GM23338 (cell line): ENCODE measurements at regions not wholly inside any gene's neighbourhood (a gene's known extent, or its start where the extent isn't known, plus 50 kb on each side); places are given as distances from the start of the nearest gene placed in this dataset.
A peak's percentile ranks its signal among the peaks of the same experiment; 100 is the strongest.
"Not testable (repeated sequence)": the region's sequence is repeated elsewhere in the genome, so short reads cannot be mapped to it uniquely, and the experiment has no call there.

Experiments used
- ATAC-seq: fragments of 200-7000 bp; cut with Tn5 transposase; 3 replicates; pipeline ENCODE4 v1.9.1; 2020
- DNase-seq: peaks from one replicate; pipeline ENCODE4 v3.0.0-alpha.2; 2015; ENCODE audit warnings: low spot score
- H2AFZ ChIP-seq: fragments of 200-600 bp; sonication (generic); 2 replicates; pipeline ENCODE4 v1.8.0; 2016; ENCODE audit warnings: antibody characterized with exemption, mild to moderate bottlenecking, moderate library complexity
- H3F3A ChIP-seq: fragments of 200-600 bp; sonication (generic); replicated peaks from 2 replicates; pipeline ENCODE4 v1.8.0; 2017; ENCODE audit warnings: antibody characterized with exemption, mixed run types, low read depth
- H3K27ac ChIP-seq: fragments of 200-600 bp; sonication (generic); 2 replicates; pipeline ENCODE4 v1.6.1; 2016; ENCODE audit warnings: low read depth
- H3K27me3 ChIP-seq: fragments of 200-600 bp; sonication (generic); 2 replicates; pipeline ENCODE4 v1.8.0; 2016; ENCODE audit warnings: mild to moderate bottlenecking, mixed run types, moderate library complexity; ENCODE audit not compliant: insufficient read depth
- H3K36me3 ChIP-seq: fragments of 200-600 bp; sonication (generic); 2 replicates; pipeline ENCODE4 v1.8.0; 2016; ENCODE audit warnings: mild to moderate bottlenecking; ENCODE audit not compliant: insufficient read depth
- H3K4me1 ChIP-seq: fragments of 200-600 bp; sonication (generic); 2 replicates; pipeline ENCODE4 v1.8.0; 2016; ENCODE audit warnings: mild to moderate bottlenecking, moderate library complexity; ENCODE audit not compliant: insufficient read depth
- H3K4me2 ChIP-seq: fragments of 200-600 bp; sonication (generic); 2 replicates; pipeline ENCODE4 v1.7.1; 2017; ENCODE audit warnings: mixed run types
- H3K4me3 ChIP-seq: fragments of 200-600 bp; sonication (generic); 2 replicates; pipeline ENCODE4 v1.6.1; 2016; ENCODE audit warnings: mixed run types
- H3K79me2 ChIP-seq: fragments of 200-600 bp; sonication (generic); replicated peaks from 2 replicates; pipeline ENCODE4 v1.8.0; 2017; ENCODE audit warnings: mild to moderate bottlenecking; ENCODE audit not compliant: insufficient read depth
- H3K9me2 ChIP-seq: fragments of 200-600 bp; sonication (generic); 2 replicates; pipeline ENCODE4 v1.8.0; 2017; ENCODE audit not compliant: insufficient read depth
- H4K20me1 ChIP-seq: fragments of 200-600 bp; sonication (generic); replicated peaks from 2 replicates; pipeline ENCODE4 v1.8.0; 2017; ENCODE audit warnings: mild to moderate bottlenecking; ENCODE audit not compliant: insufficient read depth
- H3K27ac Mint-ChIP-seq: 2 replicates; pipeline ENCODE4 v1.8.0; 2020; ENCODE audit warnings: inconsistent platforms, mild to moderate bottlenecking, moderate library complexity, mixed read lengths
- H3K27me3 Mint-ChIP-seq: 3 replicates; pipeline ENCODE4 v1.8.0; 2022; ENCODE audit warnings: low read depth, mild to moderate bottlenecking, moderate library complexity, mixed read lengths, inconsistent platforms; ENCODE audit not compliant: insufficient read depth, poor library complexity
- H3K36me3 Mint-ChIP-seq: 3 replicates; pipeline ENCODE4 v1.8.0; 2021; ENCODE audit warnings: low read depth, mild to moderate bottlenecking, inconsistent platforms, moderate library complexity, mixed read lengths
- H3K4me1 Mint-ChIP-seq: 3 replicates; pipeline ENCODE4 v1.8.0; 2020; ENCODE audit warnings: mild to moderate bottlenecking, inconsistent platforms, mixed read lengths
- H3K4me3 Mint-ChIP-seq: 3 replicates; pipeline ENCODE4 v1.8.0; 2021; ENCODE audit warnings: moderate library complexity, mild to moderate bottlenecking, inconsistent platforms, mixed read lengths
- H3K9me3 Mint-ChIP-seq: 3 replicates; pipeline ENCODE4 v1.8.0; 2020; ENCODE audit warnings: moderate library complexity, mild to moderate bottlenecking, inconsistent platforms, mixed read lengths
- CREB1 ChIP-seq: fragments of 250-450 bp; sonication (Bioruptor Pico); IDR thresholded peaks from 2 replicates; pipeline ENCODE4 v1.5.0; 2020; ENCODE audit warnings: low read depth, mild to moderate bottlenecking, moderate library complexity
- EZH2 ChIP-seq: fragments of 200-600 bp; sonication (generic); IDR thresholded peaks from one replicate; pipeline ENCODE4 v1.8.0; 2017; ENCODE audit warnings: antibody characterized with exemption, mild to moderate bottlenecking, low read depth; ENCODE audit not compliant: unreplicated experiment
- NANOG ChIP-seq: IDR thresholded peaks from 2 replicates; pipeline ENCODE4 v1.6.1; 2016; ENCODE audit warnings: antibody characterized with exemption, borderline replicate concordance
- REST ChIP-seq: IDR thresholded peaks from one replicate; pipeline ENCODE4 v1.6.1; 2018; ENCODE audit warnings: antibody characterized with exemption; ENCODE audit not compliant: unreplicated experiment
- STAT1 ChIP-seq: IDR thresholded peaks from one replicate; pipeline ENCODE4 v1.6.1; 2016; ENCODE audit warnings: antibody characterized with exemption; ENCODE audit not compliant: unreplicated experiment
- ZNF114 ChIP-seq: fragments of 250-450 bp; sonication (Bioruptor Pico); IDR thresholded peaks from 2 replicates; pipeline ENCODE4 v1.5.0; 2020; ENCODE audit warnings: mild to moderate bottlenecking, moderate library complexity
- ZNF331 ChIP-seq: fragments of 250-450 bp; sonication (Bioruptor Pico); IDR thresholded peaks from 2 replicates; pipeline ENCODE4 v1.5.0; 2020; ENCODE audit warnings: low read depth, mild to moderate bottlenecking, moderate library complexity
- TF ChIP-seq, protein P1 (sequence below), 2 experiments: fragments of 200-600 bp in 1 of 2; sonication (generic) in 1 of 2; conservative IDR thresholded peaks; 2 replicates each; pipeline versions ENCODE4 v1.5.1 to v1.6.1; 2016 to 2017; ENCODE audit warnings: antibody characterized with exemption in 2 of 2, low read depth in 2 of 2, mild to moderate bottlenecking in 2 of 2, moderate library complexity in 1 of 2

DNA sequence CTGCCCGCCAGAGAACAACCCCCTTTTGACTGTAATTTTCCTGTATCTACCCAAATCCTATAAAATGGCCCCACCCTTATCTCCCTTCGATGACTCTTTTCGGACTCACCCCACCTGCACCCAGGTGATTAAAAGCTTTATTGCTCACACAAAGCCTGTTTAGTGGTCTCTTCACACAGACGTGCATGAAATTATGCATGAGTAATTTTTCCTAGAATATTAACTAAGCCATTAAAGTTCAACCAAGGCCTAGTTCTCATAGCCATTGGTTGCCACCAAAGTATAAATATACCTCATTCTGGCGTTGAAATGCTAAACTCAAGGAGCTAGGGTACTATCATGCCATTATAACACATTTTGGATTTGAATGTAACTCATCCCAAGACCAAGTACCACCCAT, 243.9 kb downstream of the ZNF608 start:
- Histone ChIP-seq H2AFZ (no peak overlapping the region), H3K27ac (no peak overlapping the region), H3K79me2 (no peaks in the 10 kb centered on the region), H3K27me3 (no peaks in the 10 kb centered on the region), H3K4me1 (no peaks in the 10 kb centered on the region), H3F3A (no peaks in the 10 kb centered on the region), H3K4me2 (no peak overlapping the region), H3K9me2 (peaks cover 5% of the 10 kb centered on the region; the same call in 1 of the 2 replicates), H4K20me1 (no peaks in the 10 kb centered on the region), H3K36me3 (peaks cover 6% of the 10 kb centered on the region; the same call in 1 of the 2 replicates), H3K4me3 (no peak overlapping the region)
- H3K4me3 Mint-ChIP-seq: no peak overlapping the region
- peaks cover 5% of the 10 kb centered on the region for H3K27me3 Mint-ChIP-seq
- H3K36me3 Mint-ChIP-seq: peaks cover 34% of the 10 kb centered on the region
- DNase-seq (no peak), ATAC-seq (no peak)
- no peak for TF ChIP-seq ZNF331 (CRISPR knock-in tag)
- no peak overlapping the region for H3K27ac Mint-ChIP-seq
- H3K4me1 Mint-ChIP-seq: peaks cover 8% of the 10 kb centered on the region
- peaks cover 20% of the 10 kb centered on the region for H3K9me3 Mint-ChIP-seq

DNA sequence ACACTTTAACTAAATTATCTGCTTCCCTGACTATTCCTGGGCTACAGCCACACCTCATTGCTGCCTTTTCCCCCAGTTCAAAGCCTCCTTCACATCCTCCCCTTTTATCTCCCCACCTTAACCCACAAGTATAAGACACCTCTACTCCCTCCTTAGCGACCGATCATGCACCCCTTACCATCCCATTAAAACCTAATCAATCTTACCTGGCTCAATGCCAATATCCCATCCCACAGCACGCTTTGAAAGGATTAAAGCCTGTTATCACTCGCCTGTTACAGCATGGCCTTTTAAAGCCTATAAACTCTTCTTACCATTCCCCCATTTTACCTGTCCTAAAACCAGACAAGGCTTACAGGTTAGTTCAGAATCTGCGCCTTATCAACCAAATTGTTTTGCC, 246.6 kb downstream of the ZNF608 start:
- ATAC-seq: not testable (repeated sequence)
- H3K36me3 Mint-ChIP-seq: peaks cover 46% of the 10 kb centered on the region

GRCh38 chr5:124496968-124497367, 249.5 kb downstream of the ZNF608 start:
- not testable (repeated sequence) for H3K4me3 Mint-ChIP-seq, H3K4me3 ChIP-seq, H3K36me3 ChIP-seq, ATAC-seq, H3K27me3 Mint-ChIP-seq, H3K4me1 ChIP-seq, H2AFZ ChIP-seq, H3K79me2 ChIP-seq, H3F3A ChIP-seq, H4K20me1 ChIP-seq, H3K27me3 ChIP-seq, H3K4me2 ChIP-seq
- TF ChIP-seq NANOG: peak; percentile 79; the same call in 1 of the 2 replicates
- Mint-ChIP-seq H3K4me1 (peaks cover 14% of the 10 kb centered on the region), H3K27ac (0 out of 2 replicates have a peak overlapping the region, but pooled peaks have one; percentile 39), H3K9me3 (peaks cover 31% of the 10 kb centered on the region), H3K36me3 (peaks cover 50% of the 10 kb centered on the region)
- DNase-seq: peak; percentile 25
- H3K27ac ChIP-seq: peak overlapping the region; percentile 66; the same call in 1 of the 2 replicates
- peaks cover 13% of the 10 kb centered on the region for H3K9me2 ChIP-seq

More for the DNA sequence above, 246.6 kb downstream of the ZNF608 start:
- not testable (repeated sequence) for H3K4me3 ChIP-seq, H3K4me1 ChIP-seq, H3K4me2 ChIP-seq, H2AFZ ChIP-seq, H3K27ac Mint-ChIP-seq, H3K27ac ChIP-seq, H4K20me1 ChIP-seq, H3K27me3 ChIP-seq, DNase-seq, H3K36me3 ChIP-seq, H3F3A ChIP-seq, H3K9me2 ChIP-seq, H3K27me3 Mint-ChIP-seq, H3K4me3 Mint-ChIP-seq, H3K79me2 ChIP-seq
- peaks cover 11% of the 10 kb centered on the region for H3K4me1 Mint-ChIP-seq
- peaks cover 31% of the 10 kb centered on the region for H3K9me3 Mint-ChIP-seq

- H3K27ac ChIP-seq: no peak overlapping the region
- H2AFZ ChIP-seq: no peak overlapping the region
- Mint-ChIP-seq H3K36me3 (peaks cover 62% of the 10 kb centered on the region), H3K4me3 (no peak overlapping the region), H3K9me3 (peaks cover 51% of the 10 kb centered on the region), H3K27ac (no peak overlapping the region), H3K27me3 (peaks cover 7% of the 10 kb centered on the region), H3K4me1 (peaks cover 14% of the 10 kb centered on the region)
- H3K4me3 ChIP-seq: no peak overlapping the region
- no peaks in the 10 kb centered on the region for H3F3A ChIP-seq
- no peaks in the 10 kb centered on the region for H4K20me1 ChIP-seq
- peaks cover 6% of the 10 kb centered on the region; the same call in 1 of the 2 replicates for H3K36me3 ChIP-seq
- H3K9me2 ChIP-seq: peaks cover 14% of the 10 kb centered on the region
- H3K79me2 ChIP-seq: no peaks in the 10 kb centered on the region
- DNase-seq: no peak
- no peaks in the 10 kb centered on the region for H3K4me1 ChIP-seq
- H3K4me2 ChIP-seq: no peak overlapping the region
- no peak for ATAC-seq
- H3K27me3 ChIP-seq: no peaks in the 10 kb centered on the region
- no peak for TF ChIP-seq REST
- no peak for TF ChIP-seq EZH2
- TF ChIP-seq CREB1 (CRISPR knock-in tag): no peak
- TF ChIP-seq NANOG: no peak
- TF ChIP-seq STAT1: no peak
- no peak for TF ChIP-seq ZNF114 (CRISPR knock-in tag)
- TF ChIP-seq, protein P1, sequence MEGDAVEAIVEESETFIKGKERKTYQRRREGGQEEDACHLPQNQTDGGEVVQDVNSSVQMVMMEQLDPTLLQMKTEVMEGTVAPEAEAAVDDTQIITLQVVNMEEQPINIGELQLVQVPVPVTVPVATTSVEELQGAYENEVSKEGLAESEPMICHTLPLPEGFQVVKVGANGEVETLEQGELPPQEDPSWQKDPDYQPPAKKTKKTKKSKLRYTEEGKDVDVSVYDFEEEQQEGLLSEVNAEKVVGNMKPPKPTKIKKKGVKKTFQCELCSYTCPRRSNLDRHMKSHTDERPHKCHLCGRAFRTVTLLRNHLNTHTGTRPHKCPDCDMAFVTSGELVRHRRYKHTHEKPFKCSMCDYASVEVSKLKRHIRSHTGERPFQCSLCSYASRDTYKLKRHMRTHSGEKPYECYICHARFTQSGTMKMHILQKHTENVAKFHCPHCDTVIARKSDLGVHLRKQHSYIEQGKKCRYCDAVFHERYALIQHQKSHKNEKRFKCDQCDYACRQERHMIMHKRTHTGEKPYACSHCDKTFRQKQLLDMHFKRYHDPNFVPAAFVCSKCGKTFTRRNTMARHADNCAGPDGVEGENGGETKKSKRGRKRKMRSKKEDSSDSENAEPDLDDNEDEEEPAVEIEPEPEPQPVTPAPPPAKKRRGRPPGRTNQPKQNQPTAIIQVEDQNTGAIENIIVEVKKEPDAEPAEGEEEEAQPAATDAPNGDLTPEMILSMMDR (conservative IDR thresholded peaks at IDR 0.05; ENCODE audit: low read depth in 2 of 2): no peak
Measured at GRCh38 chr5:124494540-124495116, 251.8 kb downstream of the ZNF608 start.
